Anterior cingulate cortex (tissue), 58 donors: ENCODE measurements at regions not wholly inside any gene's neighbourhood (a gene's known extent, or its start where the extent isn't known, plus 50 kb on each side); places are given as distances from the start of the nearest gene placed in this dataset.
A peak's percentile ranks its signal among the peaks of the same experiment; 100 is the strongest.
"Not testable (repeated sequence)": the region's sequence is repeated elsewhere in the genome, so short reads cannot be mapped to it uniquely, and the experiment has no call there.

Experiments
- DNase-seq, 58 donors: peaks; one replicate each; lab custom pipeline; 2025; lab: John Stamatoyannopoulos, UW

DNA sequence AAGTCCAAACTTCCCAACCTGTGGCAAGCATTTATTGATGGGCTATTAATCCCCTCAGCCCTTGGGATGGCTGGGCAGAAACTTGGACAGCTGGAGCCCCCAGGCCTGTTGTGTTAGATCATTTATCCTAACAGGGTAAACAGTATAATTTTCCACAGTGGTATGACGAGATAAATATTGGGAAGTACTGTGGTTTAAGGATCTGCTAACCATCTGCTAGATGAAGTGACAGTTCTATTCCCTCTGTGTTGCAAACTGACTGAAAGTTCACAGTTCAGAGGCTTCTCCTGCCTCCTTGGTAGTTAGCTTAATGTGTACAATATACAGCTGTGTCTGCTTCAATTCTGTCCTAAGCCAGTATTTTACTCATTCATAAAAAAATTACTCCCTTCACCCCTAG lies 127.5 kb upstream of the CHODL start:
- DNase-seq = no peak

GRCh38 chr21:18114810-18115209 lies 129.8 kb upstream of the CHODL start:
- peak in 11 of 58 donors; percentile 3 to 35 (median 6) for DNase-seq

DNA sequence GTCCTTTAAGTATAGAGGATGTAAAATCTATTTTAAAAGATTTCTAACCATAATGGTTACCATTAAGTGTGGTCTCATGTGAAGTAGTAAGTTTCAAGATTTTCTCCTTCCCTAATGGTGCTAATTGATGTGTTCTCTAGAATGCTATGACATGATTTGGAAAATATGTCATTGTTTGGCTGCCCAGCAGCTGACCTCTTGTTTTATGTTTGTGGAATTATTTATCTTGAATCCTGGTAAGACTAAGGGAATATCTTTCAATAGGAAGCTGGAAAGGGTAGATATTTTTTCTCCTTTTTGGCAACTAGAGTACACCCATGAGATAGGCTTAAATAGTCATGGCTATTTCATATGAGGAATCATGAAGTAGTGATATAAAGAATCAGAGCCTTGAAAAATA lies 139.8 kb upstream of the CHODL start:
- DNase-seq = no peak

DNA sequence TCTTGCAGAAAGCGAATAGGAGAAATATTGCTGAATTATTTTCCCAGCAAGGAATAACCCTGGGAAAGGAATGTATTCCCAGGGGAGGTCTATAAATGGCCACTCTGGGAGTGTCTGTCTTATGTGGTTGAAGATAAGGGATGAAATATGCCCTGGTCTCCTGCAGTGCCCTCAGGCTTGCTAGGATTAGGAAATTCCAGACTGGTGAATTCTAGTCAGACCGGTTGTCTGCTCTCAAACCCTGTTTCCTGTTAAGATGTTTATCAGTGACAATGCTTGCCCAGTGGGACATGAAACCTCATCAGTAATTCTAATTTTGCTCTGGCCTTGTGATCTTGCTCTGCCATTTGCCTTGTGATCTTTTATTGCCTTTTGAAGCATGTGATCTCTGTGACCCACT lies 148.2 kb upstream of the CHODL start:
- DNase-seq = not testable (repeated sequence)

GRCh38 chr21:18089786-18090185 lies 154.8 kb upstream of the CHODL start:
- no peak for DNase-seq

DNA sequence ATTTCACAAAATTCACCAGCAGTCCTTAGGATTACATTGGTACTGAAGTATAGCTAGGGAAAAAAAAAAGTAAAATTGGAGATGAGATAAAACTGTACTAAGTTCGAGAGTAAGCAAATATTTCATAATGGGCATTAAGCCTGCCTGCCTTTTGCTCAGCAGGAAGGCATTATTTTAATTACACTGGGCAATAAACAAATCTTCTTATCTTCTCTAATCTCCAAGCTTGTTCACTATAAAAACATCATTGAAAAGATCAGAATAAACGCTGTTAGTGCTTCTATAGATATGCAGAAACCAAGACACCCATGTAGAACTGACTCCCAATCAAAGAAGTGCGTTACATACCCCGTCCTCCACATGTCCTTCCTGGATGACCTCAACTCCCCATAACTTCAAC lies 174.2 kb upstream of the CHODL start:
- DNase-seq = no peak

DNA sequence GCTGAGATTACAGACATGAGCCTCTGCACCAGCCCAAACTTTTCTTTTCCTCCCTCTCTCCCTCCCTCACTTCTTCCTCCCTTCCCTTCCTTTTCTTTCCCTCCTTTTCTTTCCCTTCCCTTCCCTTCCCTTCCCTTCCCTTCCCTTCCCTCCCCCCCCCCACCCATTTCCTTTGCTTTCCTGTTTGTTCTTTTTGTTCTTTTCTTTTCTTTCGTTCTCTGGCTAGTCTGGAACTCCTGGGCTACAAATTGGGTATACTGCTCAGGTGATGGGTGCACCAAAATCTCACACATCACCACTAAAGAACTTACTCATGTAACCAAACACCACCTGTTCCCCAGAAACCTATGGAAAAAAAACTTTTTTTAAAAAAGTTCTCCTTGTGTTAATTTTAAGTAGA lies 174.8 kb upstream of the CHODL start:
- DNase-seq = no peak

- no peak for DNase-seq
These were observed 184.2 kb upstream of the CHODL start for GRCh38 chr21:18060402-18060801.

GRCh38 chr21:18058731-18059398 lies 185.8 kb upstream of the CHODL start:
- no peak for DNase-seq

DNA sequence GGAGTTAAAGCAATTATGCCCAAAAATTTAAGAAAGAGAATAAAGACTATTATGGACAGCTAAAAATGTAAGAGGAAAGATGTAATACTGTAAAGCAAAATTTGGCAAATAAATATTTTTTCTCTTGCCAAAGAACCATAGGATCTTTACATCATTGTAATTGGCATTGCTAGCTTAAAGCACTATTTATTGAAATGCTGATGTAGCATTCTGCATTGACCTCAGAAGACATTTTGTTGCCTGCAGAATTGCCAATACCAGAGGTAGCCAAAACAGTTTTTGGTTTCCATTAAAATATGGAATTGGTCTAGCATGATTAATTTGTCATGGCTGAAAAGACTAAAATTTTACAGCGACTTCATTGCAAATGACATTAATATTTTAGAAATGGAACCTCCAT lies 191.5 kb upstream of the CHODL start:
- no peak for DNase-seq

- no peak for DNase-seq
These were observed 195.2 kb upstream of the CHODL start for GRCh38 chr21:18049461-18049860.

DNA sequence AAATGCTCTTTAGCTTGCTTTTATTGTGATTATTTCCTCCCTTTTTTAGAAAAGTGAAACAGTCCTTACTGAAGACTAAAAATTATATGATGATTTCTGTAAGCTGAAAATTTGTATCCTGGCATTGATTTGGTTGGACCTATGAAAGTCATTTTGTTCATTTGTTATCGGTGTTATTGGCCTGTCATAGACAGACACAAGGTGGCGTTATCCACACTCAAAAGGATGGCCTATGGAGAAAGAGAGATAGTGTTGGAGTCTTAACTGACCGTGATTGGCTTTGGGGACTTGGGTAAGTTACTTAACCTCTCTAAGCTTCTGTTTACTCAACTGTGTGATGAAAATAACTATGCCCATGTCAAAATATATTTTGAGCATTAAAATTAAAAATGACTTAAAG lies 203.6 kb upstream of the CHODL start:
- DNase-seq = peak in 1 of 58 donors; percentile 1

GRCh38 chr21:18030248-18030647 lies 211.1 kb upstream of the C21orf91 start:
- no peak for DNase-seq

DNA sequence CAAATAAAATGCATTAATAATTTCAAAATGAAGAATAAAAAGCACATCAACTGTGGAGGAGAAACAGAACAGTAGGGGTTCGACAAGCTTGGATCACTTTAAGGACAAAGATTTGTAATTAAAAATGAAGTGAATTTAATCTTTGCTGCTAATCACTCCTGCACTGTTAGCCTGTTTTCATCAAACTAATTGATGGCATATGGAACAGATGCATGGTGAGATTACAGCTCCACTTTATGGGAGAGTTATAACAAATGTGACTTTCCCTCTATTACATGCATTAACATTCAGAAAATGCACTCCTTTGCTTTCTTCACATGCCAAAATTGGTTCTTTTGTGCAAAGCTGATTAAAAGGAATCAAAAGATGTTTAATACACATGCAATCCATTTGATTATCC lies 207.2 kb upstream of the C21orf91 start:
- DNase-seq = no peak

DNA sequence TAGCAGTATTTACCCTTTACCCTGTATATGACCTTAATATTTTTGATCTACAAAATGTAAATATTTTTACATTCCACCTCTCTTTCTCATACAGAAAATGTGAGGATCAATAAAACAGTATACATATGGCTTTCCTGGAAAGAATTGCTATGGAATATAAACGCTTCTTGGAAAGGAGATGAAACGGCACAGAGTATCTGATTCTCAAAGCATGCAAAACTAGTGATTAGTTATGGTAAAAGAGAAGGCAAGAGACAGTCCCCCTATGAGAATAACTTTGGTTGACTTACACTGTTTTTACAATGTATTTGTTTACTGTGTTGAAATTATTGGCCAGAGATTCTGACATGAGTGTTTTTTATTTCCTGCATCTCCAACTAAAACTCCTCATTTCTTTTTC lies 204.6 kb upstream of the C21orf91 start:
- DNase-seq = no peak

DNA sequence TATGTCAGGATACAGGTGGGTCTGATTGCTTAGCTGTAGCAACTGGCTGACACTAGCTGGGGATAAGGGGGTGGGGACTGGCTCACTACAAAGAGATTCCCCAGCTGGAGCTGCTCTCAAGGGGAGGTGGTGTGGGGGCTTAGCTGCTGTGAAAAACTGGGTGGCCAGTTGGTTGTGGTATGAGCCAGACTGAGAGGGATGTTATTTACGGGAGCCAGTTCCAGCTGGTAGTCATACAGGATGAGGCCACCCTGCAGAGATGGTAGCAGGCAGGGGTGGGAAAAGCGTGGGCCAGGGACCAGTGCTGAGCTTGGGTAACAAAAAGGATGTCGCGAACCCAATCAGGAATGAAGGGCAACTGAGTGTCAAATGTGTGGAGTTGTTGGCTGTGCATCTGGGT lies 204.0 kb upstream of the C21orf91 start:
- DNase-seq = no peak

DNA sequence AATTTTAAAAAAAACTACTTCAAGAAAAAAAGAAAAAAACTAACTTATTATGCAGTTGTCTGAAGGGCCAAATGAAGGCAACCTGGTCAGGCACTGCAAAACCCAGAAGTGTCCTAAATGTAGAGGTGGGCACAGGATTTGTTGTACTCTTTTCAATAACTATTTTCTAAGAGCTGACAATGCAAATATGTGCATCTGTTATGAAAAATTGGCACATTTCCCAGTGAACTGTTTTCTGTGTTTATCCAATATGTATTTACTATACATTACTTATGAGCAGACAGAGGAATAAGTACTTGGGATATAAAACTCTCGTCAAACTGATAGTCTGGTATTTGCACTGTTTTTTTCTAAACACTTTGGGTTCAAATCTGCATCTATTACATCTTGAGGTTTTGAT lies 188.0 kb upstream of the C21orf91 start:
- DNase-seq = no peak

GRCh38 chr21:18006691-18007090 lies 187.5 kb upstream of the C21orf91 start:
- DNase-seq = no peak

- DNase-seq = no peak
These were observed 183.2 kb upstream of the C21orf91 start for GRCh38 chr21:18002393-18002792.

- DNase-seq = no peak
These were observed 182.0 kb upstream of the C21orf91 start for GRCh38 chr21:18000981-18001686.

GRCh38 chr21:17998599-17998998 lies 179.4 kb upstream of the C21orf91 start:
- not testable (repeated sequence) for DNase-seq

- no peak for DNase-seq
These were observed 170.6 kb upstream of the C21orf91 start for GRCh38 chr21:17989780-17990179.

- no peak for DNase-seq
These were observed 168.9 kb upstream of the C21orf91 start for GRCh38 chr21:17988102-17988437.
